ENCODE measurements at regions not wholly inside any gene's neighbourhood (a gene's known extent, or its start where the extent isn't known, plus 50 kb on each side); places are given as distances from the start of the nearest gene placed in this dataset.

- peak in 1 of 2 donors; percentile 26 for DNase-seq (ENCODE audit: low spot score in 2 of 2)
- H3K4me3 ChIP-seq (ENCODE audit: low read depth, poor library complexity, severe bottlenecking): no peak overlapping the region
- 83 to 86% methylated on average over 5 of the region's 5 CpGs for WGBS, 2 donors
- TF ChIP-seq POLR2A (IDR thresholded peaks at IDR 0.05) (no peak), CTCF (IDR thresholded peaks at IDR 0.05) (no peak)
- intact Hi-C loops (cut with DNase I; ENCODE audit: low total_unique reads): no loop called here
Observed at GRCh38 chr2:71864085-71864484, 283.6 kb downstream of the CYP26B1 start.

DNA sequence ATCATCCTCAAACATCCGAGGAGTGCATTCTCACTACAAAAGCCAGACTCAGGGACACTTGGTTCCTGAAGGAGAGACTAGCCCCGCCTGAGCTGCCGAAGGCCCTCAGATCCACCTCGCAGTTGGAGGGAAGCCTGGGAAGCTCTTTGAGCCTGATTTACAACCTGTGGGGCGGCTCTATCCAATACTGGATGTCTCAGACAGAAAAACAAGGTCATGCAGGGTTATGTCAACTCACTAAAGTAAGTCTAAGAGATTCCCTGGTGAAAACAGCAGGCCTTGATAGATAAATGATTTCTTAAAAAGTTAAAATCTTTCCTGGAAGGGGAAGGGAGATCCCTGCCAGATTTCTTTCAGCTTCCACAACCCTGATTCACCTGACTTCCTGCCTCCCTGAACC lies 284.3 kb downstream of the CYP26B1 start:
- 23 to 41% methylated on average over 5 of the region's 5 CpGs for WGBS, 2 donors
- peak in 1 of 2 donors; percentile 54 for DNase-seq (ENCODE audit: low spot score in 2 of 2)
- TF ChIP-seq POLR2A (IDR thresholded peaks at IDR 0.05): no peak
- TF ChIP-seq CTCF (IDR thresholded peaks at IDR 0.05): no peak
- no peak overlapping the region for H3K4me3 ChIP-seq (ENCODE audit: low read depth, poor library complexity, severe bottlenecking)
- intact Hi-C loops (cut with DNase I; ENCODE audit: low total_unique reads): no loop called here

- no peak for TF ChIP-seq POLR2A (IDR thresholded peaks at IDR 0.05)
- TF ChIP-seq CTCF (IDR thresholded peaks at IDR 0.05): no peak
- 19 to 27% methylated on average over 3 of the region's 3 CpGs for WGBS, 2 donors
- no peak overlapping the region for H3K4me3 ChIP-seq (ENCODE audit: low read depth, poor library complexity, severe bottlenecking)
- intact Hi-C loops (cut with DNase I; ENCODE audit: low total_unique reads): no loop called here
- DNase-seq (ENCODE audit: low spot score in 2 of 2): peak in 1 of 2 donors; percentile 18
Observed at GRCh38 chr2:71862921-71863320, 284.7 kb downstream of the CYP26B1 start.

DNA sequence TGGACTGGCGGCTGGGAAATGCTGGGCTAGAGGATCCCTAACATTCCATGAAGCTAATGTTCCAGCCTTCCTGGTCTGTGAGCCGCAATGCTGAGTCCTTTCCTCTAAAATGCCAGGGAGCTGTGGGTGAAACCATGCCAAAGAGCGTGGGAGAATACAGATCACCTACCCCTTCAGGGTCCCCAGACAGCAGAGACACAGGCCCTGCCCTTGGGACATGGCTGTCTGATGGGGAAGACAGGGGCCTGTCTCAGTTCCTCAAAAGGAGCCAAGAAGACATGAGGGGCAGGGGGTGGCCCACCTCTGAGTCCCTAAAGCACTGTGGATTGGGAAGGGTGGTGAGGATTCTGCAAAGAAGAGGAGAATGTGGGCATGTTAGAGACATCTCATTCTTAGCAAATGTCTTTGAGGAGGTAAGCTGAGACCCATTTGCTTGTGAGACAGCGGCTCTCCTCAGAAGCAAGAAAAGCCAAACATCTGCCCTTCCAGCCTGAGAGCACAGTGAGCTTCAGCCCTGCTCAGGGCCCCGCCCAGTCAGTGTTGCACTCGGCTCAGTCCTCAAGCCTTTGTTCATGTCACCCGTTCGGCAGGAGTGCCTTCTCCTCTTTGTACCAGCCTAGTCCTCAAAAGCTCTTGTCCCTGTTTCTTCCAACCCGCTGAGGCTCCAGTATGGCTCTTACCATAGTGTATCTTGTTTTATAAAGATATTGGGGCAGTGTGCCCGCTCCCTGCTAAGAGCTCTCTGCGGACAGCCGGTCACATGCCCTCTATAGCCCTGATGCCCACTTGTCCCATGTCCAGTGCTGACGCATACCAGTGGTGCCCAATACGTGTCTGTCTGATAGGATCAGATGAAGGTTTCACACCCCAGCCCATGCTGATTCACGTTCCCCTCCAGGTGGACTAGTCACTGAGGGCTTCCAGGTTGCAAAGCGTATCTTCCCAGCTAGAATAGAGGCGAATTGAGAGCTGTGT lies 286.2 kb downstream of the CYP26B1 start:
- intact Hi-C loops (cut with DNase I; ENCODE audit: low total_unique reads): no loop called here

GRCh38 chr2:71860381-71860926 lies 287.2 kb downstream of the CYP26B1 start:
- DNase-seq (ENCODE audit: low spot score in 2 of 2): peak in 1 of 2 donors; percentile 63
- 91 to 99% methylated on average over 4 of the region's 4 CpGs for WGBS, 2 donors
- no peak overlapping the region for H3K4me3 ChIP-seq (ENCODE audit: low read depth, poor library complexity, severe bottlenecking)
- intact Hi-C loops (cut with DNase I; ENCODE audit: low total_unique reads): no loop called here
- TF ChIP-seq CTCF (IDR thresholded peaks at IDR 0.05) (no peak), POLR2A (IDR thresholded peaks at IDR 0.05) (no peak)

More for the DNA sequence above, 286.2 kb downstream of the CYP26B1 start:
- peak in 1 of 2 donors; percentile 59 for DNase-seq (ENCODE audit: low spot score in 2 of 2)
- TF ChIP-seq POLR2A (IDR thresholded peaks at IDR 0.05): no peak
- TF ChIP-seq CTCF (IDR thresholded peaks at IDR 0.05): no peak
- no peak overlapping the region for H3K4me3 ChIP-seq (ENCODE audit: low read depth, poor library complexity, severe bottlenecking)
- WGBS, 2 donors: 82 to 83% methylated on average over 17 of the region's 17 CpGs
